ENCODE measurements at regions not wholly inside any gene's neighbourhood (a gene's known extent, or its start where the extent isn't known, plus 50 kb on each side); places are given as distances from the start of the nearest gene placed in this dataset.

GRCh38 chr13:18962168-18962734 lies 219.4 kb downstream of the TUBA3C start (continued):
- TF ChIP-seq ZNF462 (CRISPR knock-in tag; IDR thresholded peaks at IDR 0.05) (no peak), CTCF (conservative IDR thresholded peaks at IDR 0.05; ENCODE audit: low read depth in 2 of 2) (no peak), ZNF114 (CRISPR knock-in tag; IDR thresholded peaks at IDR 0.05) (no peak), CREB1 (CRISPR knock-in tag; IDR thresholded peaks at IDR 0.05; ENCODE audit: low read depth) (no peak), JUNB (IDR thresholded peaks at IDR 0.05; ENCODE audit: unreplicated experiment) (no peak), STAT1 (IDR thresholded peaks at IDR 0.05; ENCODE audit: unreplicated experiment) (no peak), NANOG (IDR thresholded peaks at IDR 0.05; ENCODE audit: borderline replicate concordance) (no peak)

Measured in GM23338 (cell line).